Naive B cell (primary cell): ENCODE measurements at regions not wholly inside any gene's neighbourhood (a gene's known extent, or its start where the extent isn't known, plus 50 kb on each side); places are given as distances from the start of the nearest gene placed in this dataset.

Experiments
- ATAC-seq, 2 donors: fragments of 150-1000 bp; cut with Tn5 transposase; 2 replicates each; pipeline ENCODE4 v1.10.0; 2021; ENCODE audit warnings: low read depth in 2 of 2, mild to moderate bottlenecking in 2 of 2, moderate library complexity in 2 of 2
- DNase-seq: peaks from one replicate; pipeline ENCODE4 v3.0.0; 2022
- H3K27ac Mint-ChIP-seq, 6 donors: one replicate each; pipeline ENCODE4 v1.8.0; 2020 to 2022; ENCODE audit warnings: mild to moderate bottlenecking in 6 of 6, mixed read lengths in 6 of 6, moderate library complexity in 5 of 6, inconsistent platforms in 2 of 6
- H3K27me3 Mint-ChIP-seq, 3 donors: one replicate each; pipeline ENCODE4 v1.8.0; 2021 to 2022; ENCODE audit warnings: mixed read lengths in 3 of 3, mild to moderate bottlenecking in 1 of 3
- H3K36me3 Mint-ChIP-seq, 2 donors: one replicate each; pipeline ENCODE4 v1.8.0; 2020 to 2022; ENCODE audit warnings: mixed read lengths in 2 of 2, inconsistent platforms in 1 of 2, mild to moderate bottlenecking in 1 of 2
- H3K4me1 Mint-ChIP-seq, 3 donors: one replicate each; pipeline ENCODE4 v1.8.0; 2020 to 2022; ENCODE audit warnings: mixed read lengths in 3 of 3, inconsistent platforms in 1 of 3, mild to moderate bottlenecking in 1 of 3, moderate library complexity in 1 of 3
- H3K4me3 Mint-ChIP-seq, 8 donors: one replicate each; pipeline ENCODE4 v1.8.0; 2020 to 2022; ENCODE audit warnings: mild to moderate bottlenecking in 8 of 8, mixed read lengths in 8 of 8, moderate library complexity in 8 of 8, inconsistent platforms in 2 of 8
- H3K9me3 Mint-ChIP-seq, 7 donors: one replicate each; pipeline ENCODE4 v1.8.0; 2020 to 2022; ENCODE audit warnings: mixed read lengths in 7 of 7, mild to moderate bottlenecking in 5 of 7, inconsistent platforms in 2 of 7, moderate library complexity in 1 of 7

DNA sequence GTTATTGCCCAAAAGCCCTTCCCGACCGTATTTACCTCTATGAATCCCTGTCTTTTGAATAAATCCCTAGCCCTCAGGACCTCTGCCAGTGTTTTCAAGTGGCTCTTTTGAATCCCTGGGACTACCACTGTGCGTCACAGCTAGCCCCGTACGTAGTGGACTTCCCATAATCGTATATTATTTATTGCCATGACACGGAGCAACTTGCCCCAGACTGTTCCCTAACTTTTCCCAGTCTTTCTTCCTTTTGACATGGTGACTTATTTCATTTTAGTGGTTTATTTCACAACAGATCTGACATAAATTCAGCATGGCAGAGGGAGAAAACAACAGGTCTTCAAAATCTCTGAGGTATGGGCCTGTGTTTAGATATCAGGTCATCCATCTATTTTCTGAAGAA is 318.6 kb upstream of the KLF6 start:
- Mint-ChIP-seq H3K36me3 (no peaks in the 10 kb centered on the region), H3K27ac (no peak overlapping the region), H3K4me1 (peaks cover 5 to 14% (median 7%) of the 10 kb centered on the region in 3 donors), H3K27me3 (no peaks in the 10 kb centered on the region), H3K4me3 (no peak overlapping the region), H3K9me3 (peaks cover 0 to 2% (median 0%) of the 10 kb centered on the region in 7 donors)
- ATAC-seq (no peak), DNase-seq (no peak)

DNA sequence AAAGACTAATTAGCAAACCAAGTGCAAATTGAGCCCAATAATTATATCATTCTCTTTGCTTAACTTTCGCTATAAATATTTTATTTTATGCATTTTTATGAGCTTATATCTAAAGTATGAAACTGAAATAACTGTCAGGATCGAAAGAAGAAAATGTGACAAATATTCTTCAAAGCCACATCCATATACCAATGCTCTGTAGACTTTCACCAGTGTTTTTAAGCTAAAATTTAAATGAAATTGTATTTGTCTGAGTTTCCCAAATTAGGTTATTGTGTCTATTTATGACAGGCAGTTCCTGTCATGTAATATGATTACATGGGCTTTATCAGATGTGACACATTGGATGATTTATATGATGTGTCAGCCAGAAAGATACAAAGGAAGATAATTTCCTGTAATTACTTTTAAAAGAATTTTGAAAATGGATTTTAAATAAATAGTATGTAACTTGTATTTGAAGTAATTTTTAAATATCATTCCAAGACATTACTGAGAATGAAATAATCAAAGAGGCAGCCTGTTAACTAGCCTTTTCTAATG is 317.9 kb upstream of the KLF6 start:
- Mint-ChIP-seq H3K4me1 (peaks cover 2 to 8% (median 3%) of the 10 kb centered on the region in 3 donors), H3K36me3 (no peaks in the 10 kb centered on the region), H3K4me3 (no peak overlapping the region), H3K27me3 (no peaks in the 10 kb centered on the region), H3K9me3 (peaks cover 0 to 2% (median 0%) of the 10 kb centered on the region in 7 donors), H3K27ac (no peak overlapping the region)
- DNase-seq (no peak), ATAC-seq (no peak)

DNA sequence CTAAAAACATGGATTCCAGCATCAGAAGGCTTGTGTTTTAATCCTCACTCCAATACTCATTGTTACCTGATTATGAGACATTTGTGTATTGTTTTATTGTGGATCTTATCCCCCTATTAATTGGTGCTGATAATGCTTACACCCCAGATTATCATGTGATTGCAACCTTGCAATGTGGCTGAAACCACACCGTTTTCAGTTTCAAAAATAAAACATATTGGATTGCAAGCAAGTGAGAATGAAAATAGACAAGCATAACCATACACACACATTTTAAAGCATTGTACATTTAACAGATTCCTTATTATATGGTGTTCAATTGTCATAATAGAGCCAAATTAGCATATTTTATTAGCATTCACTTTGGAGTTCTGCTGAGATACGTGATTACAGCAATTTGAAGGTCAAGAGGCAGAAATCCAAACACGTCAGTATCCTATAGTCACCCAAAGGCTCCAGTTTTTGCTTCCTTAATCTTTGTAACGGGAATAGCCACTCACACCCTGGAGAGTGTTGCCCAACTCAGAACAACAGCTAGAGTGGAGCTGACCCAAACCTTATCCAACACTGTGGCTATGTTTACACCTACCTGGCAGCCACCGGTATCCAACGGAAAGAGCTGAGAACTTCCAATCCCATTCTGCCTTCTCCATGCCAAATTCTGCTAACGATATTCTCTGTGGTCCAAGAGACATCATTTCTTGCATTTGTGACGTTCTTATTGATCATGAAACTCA is 317.1 kb upstream of the KLF6 start:
- DNase-seq (no peak), ATAC-seq (no peak)
- Mint-ChIP-seq H3K9me3 (no peaks in the 10 kb centered on the region), H3K4me1 (peaks cover 0 to under 1% (median 0%) of the 10 kb centered on the region in 3 donors), H3K36me3 (no peaks in the 10 kb centered on the region), H3K27me3 (no peaks in the 10 kb centered on the region), H3K27ac (no peak overlapping the region), H3K4me3 (no peak overlapping the region)

DNA sequence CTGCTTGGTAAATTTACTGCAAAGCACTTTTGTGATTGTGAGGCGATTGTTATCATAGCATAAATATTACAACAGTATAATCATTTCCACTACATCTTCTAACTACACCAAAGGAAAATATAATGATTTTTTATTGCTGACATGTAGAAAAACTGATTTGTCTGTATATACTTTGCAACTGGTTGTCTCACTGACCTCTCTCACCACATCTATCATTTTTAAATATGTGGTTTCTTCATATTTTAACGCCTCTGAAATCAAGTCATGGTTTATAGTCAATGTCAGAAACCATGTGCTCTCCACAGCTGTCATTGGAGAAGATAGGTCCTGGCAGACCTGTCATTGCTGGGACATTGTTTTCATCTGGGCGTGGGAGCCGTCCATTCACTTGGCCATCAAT is 315.4 kb upstream of the KLF6 start:
- H3K27ac Mint-ChIP-seq: no peak overlapping the region
- H3K4me3 Mint-ChIP-seq: no peak overlapping the region
- H3K4me1 Mint-ChIP-seq: no peaks in the 10 kb centered on the region
- H3K36me3 Mint-ChIP-seq: no peaks in the 10 kb centered on the region
- DNase-seq (no peak), ATAC-seq (no peak)
- no peaks in the 10 kb centered on the region for H3K27me3 Mint-ChIP-seq
- no peaks in the 10 kb centered on the region for H3K9me3 Mint-ChIP-seq

DNA sequence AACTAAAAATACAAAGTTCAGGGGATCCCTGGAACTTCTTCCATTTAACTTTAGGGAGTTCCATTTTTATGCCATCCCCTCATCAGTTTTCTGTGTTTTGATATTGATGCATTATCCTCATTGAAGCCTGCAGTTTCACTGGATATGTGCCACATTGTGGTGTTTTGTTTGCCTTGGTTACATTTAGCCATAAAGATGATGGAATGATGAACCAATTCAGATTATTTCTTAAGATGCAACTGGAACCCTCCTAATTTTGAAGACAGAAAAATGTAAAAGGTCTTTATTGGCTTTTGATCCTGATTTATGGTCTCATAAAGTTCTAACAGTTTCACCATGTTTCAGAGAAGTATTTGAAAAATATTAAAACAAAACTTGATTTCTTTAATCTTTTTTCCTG is 314.2 kb upstream of the KLF6 start:
- DNase-seq: no peak
- Mint-ChIP-seq H3K27ac (no peak overlapping the region), H3K4me1 (no peaks in the 10 kb centered on the region), H3K4me3 (no peak overlapping the region), H3K27me3 (no peaks in the 10 kb centered on the region), H3K9me3 (no peaks in the 10 kb centered on the region), H3K36me3 (no peaks in the 10 kb centered on the region)
- ATAC-seq: no peak

DNA sequence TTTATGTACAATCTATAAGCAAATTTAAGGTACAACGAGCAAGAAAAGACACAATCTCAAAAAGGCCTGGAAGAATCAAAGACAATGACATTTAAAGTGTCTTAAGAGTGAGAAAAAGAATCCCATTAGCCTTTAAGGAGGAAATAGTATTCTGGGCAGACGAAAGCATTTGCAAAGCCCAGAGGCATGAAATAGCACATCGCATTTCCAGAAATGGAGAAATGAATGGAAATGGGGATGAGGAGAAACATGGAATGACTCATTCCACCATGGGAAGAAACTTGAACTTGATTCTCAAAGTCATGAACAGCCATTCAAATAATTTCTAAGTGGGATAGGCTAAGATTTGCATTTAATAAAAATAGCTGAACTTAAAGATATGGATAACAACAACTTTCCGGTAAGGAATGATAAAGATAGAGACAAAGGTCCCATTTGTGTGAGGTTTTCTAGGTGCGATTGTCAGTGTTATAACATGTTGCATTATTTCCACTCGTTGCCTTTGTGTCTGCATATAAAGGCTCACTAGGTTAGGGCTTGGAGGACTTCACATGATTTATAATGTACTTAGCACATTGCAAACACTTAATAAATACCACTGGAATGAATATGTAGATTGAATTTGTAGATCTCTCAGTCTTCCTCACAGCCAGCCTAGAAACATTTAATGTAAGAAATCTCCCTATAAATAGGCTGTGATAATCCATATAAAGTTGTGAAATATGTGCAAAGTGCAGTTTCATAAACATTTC is 310.3 kb upstream of the KLF6 start:
- H3K4me1 Mint-ChIP-seq: no peaks in the 10 kb centered on the region
- no peaks in the 10 kb centered on the region for H3K27me3 Mint-ChIP-seq
- DNase-seq (no peak), ATAC-seq (no peak)
- H3K9me3 Mint-ChIP-seq: no peaks in the 10 kb centered on the region
- H3K4me3 Mint-ChIP-seq: no peak overlapping the region
- no peak overlapping the region for H3K27ac Mint-ChIP-seq
- no peaks in the 10 kb centered on the region for H3K36me3 Mint-ChIP-seq

DNA sequence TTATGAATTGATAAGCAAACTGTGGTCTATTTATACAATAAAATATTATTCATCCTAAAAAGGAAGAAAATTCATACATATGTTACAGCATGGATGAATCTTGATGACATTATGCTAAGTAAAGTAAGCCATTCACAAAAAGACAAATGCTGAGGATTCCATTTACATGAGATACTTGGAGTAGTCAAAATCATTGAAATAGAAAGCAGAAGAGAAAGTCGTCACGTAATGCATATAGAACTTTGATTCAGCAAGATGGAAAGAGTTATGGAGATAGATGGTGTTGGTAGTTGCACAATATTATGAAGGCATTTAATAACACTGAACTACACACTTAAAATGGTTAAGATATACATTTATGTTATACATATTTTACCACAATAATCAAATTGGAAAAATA is 309.7 kb upstream of the KLF6 start:
- H3K4me3 Mint-ChIP-seq: no peak overlapping the region
- DNase-seq (no peak), ATAC-seq (no peak)
- no peaks in the 10 kb centered on the region for H3K9me3 Mint-ChIP-seq
- H3K4me1 Mint-ChIP-seq: no peaks in the 10 kb centered on the region
- no peaks in the 10 kb centered on the region for H3K36me3 Mint-ChIP-seq
- no peak overlapping the region for H3K27ac Mint-ChIP-seq
- no peaks in the 10 kb centered on the region for H3K27me3 Mint-ChIP-seq

DNA sequence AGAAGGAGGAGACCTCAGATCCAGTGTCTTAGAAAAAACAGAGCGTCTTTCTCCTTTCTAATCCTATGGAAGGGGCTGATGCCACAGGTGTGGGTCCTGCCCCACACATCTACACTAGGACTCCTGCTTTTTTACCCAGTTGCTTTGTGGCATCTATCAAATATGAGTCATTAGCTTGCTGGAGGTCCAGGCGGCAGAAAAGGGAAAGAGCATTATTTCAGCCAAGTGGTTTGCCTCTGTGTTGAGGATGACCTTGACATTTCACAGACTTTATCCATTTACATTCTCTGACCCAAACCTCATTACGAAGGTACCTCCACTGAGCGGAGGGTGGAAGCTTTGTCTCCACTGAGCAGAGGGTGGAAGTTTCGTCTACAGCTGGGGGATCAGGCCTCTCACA is 308.4 kb upstream of the KLF6 start:
- H3K27ac Mint-ChIP-seq: peak overlapping the region in 1 of 6 donors; percentile 69
- no peak for ATAC-seq
- no peaks in the 10 kb centered on the region for H3K27me3 Mint-ChIP-seq
- H3K9me3 Mint-ChIP-seq: no peaks in the 10 kb centered on the region
- no peaks in the 10 kb centered on the region for H3K4me1 Mint-ChIP-seq
- DNase-seq: no peak
- H3K36me3 Mint-ChIP-seq: no peaks in the 10 kb centered on the region
- H3K4me3 Mint-ChIP-seq: no peak overlapping the region

DNA sequence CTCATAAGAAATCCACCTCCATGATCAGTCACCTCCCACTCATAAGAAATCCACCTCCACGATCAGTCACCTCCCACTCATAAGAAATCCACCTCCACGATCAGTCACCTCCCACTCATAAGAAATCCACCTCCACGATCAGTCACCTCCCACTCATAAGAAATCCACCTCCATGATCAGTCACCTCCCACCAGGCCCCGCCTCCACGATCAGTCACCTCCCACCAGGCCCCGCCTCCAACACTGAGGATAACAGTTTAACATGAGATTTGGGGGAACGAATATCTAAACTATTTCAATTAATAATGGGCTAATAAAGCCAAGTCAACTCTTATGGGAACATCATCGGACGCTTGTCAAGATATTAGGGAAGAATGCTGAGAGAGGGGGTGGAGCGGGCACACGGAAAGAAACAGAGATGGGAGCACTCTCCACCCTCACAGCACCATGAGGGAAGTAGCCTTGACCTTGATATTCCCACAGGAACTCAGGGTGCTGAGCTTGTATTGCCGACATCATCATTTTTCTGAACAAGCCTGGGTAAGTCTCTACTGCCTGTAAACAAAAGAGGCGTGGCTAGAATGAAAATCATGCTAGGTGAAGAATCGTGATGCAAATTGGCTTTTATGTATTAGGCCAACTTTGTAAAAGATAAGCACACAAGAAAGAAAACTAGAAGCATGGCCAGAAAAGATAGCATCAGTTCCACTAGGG is 303.5 kb upstream of the KLF6 start:
- no peak overlapping the region for H3K4me3 Mint-ChIP-seq
- H3K9me3 Mint-ChIP-seq: no peaks in the 10 kb centered on the region
- no peak overlapping the region for H3K27ac Mint-ChIP-seq
- no peak for DNase-seq
- H3K36me3 Mint-ChIP-seq: no peaks in the 10 kb centered on the region
- peaks cover 0 to 10% (median 0%) of the 10 kb centered on the region in 3 donors for H3K27me3 Mint-ChIP-seq
- no peaks in the 10 kb centered on the region for H3K4me1 Mint-ChIP-seq
- no peak for ATAC-seq

DNA sequence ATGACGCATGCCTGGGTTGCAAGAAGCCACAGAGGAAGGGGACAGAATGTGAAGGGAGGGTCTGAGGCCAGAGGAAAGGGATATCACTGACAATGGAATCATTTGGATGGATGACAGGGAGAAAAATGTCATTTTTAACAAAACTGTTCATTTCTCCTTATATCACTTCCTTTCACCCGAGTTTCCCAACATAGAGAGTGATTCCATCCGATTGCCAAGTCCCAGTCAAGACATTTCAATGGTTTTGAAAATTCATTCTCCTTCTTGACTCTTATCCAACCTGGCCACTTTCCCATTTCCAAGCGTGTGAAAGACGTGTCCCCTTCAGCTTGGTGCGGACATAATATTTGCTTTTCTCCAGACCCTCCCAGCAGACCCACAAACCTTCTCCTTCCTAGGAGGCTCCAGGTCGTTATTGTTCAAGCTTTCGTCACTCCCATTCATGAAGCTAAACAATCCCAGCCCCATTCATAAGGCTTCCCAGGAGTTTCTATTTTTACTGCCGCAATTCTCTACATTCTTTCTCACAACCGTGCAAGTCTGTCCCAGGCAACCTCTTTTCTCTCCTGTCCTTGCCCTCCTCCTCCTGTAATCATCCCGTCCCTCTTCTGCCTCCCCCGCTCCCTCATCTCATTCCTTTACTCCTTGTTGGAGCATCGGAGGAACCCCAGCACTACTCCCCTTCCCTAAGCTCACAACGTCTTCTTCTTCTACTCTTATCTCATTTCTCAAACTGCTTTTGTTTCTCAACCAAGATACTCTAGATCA is 301.3 kb upstream of the KLF6 start:
- Mint-ChIP-seq H3K4me1 (peaks cover 0 to 3% (median 0%) of the 10 kb centered on the region in 3 donors), H3K27ac (peak overlapping the region in 3 of 6 donors; percentile 1 to 76 (median 50)), H3K27me3 (peaks cover 0 to 10% (median 0%) of the 10 kb centered on the region in 3 donors), H3K4me3 (no peak overlapping the region), H3K9me3 (no peaks in the 10 kb centered on the region), H3K36me3 (no peaks in the 10 kb centered on the region)
- no peak for DNase-seq
- no peak for ATAC-seq

DNA sequence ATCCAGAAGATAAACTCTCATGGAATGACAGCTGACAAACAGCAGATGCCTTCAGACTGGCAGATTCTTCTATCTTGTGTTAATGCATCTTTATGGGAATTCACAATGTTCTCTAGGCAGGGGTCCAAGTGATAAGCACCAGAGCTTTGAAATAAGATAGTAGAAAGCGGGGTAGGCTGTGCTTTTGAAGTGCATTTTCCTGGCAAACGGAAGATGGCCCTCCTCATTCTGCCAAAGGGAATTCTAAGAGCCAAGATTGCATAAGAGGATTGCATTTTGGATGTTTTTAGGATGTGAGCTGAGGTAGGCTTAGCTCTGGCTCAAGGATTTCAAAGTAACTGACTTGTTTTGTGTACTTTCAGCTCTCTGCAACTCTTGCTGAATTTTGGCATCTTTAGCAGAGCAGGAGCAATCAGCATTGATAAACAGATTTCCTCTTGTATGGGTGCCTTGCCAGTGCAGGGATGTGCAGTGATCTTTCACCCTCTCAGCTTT is 298.5 kb upstream of the KLF6 start:
- H3K27me3 Mint-ChIP-seq: peaks cover 0 to 10% (median 0%) of the 10 kb centered on the region in 3 donors
- no peaks in the 10 kb centered on the region for H3K9me3 Mint-ChIP-seq
- H3K27ac Mint-ChIP-seq: no peak overlapping the region
- DNase-seq (no peak), ATAC-seq (no peak)
- no peak overlapping the region for H3K4me3 Mint-ChIP-seq
- no peaks in the 10 kb centered on the region for H3K36me3 Mint-ChIP-seq
- H3K4me1 Mint-ChIP-seq: peaks cover 13 to 18% (median 17%) of the 10 kb centered on the region in 3 donors

DNA sequence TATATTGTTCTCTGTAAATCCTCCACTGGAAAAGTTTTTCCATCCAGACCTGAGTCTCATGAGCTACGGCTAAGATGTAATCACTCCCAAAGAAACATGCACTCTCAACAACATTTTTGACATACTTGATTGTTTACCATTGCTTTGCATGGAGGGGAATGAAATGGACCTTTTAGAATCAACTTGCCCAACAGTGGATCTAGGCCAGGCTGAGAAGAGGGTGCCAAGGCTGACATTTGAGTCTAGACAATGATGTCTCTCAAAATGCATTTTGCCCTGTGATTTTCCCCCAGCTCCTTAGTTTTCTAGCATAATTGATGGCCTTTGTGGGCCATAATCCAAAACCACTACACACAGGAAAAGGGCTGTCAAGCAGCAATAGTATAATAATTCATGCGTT is 297.9 kb upstream of the KLF6 start:
- Mint-ChIP-seq H3K36me3 (no peaks in the 10 kb centered on the region), H3K9me3 (no peaks in the 10 kb centered on the region), H3K27me3 (peaks cover 0 to 10% (median 0%) of the 10 kb centered on the region in 3 donors), H3K27ac (no peak overlapping the region), H3K4me1 (peaks cover 13 to 18% (median 17%) of the 10 kb centered on the region in 3 donors), H3K4me3 (no peak overlapping the region)
- DNase-seq (no peak), ATAC-seq (no peak)

DNA sequence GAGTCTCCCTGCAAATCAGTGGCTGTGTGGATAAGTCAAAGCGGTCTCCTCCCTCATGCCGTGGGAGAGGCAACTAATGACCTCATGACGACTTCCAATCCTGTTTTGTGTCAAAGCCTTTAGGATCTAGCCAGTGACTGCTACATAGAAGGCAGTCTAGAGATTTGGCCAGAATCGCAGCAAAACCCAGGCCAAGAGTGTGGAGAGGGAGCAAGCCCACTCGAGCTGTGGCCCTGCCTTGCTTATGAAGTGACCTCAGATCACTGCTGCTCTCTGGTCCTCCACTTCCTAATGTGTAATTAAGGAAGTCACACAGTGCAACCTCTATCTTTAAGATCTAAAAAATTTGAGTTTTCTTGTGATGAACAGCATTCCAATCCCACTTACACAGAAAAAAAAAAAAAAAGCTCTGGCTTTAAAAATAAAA is 296.7 kb upstream of the KLF6 start:
- DNase-seq (no peak), ATAC-seq (no peak)
- Mint-ChIP-seq H3K27ac (peak overlapping the region in 1 of 6 donors; percentile 56), H3K9me3 (no peaks in the 10 kb centered on the region), H3K36me3 (no peaks in the 10 kb centered on the region), H3K4me1 (peaks cover 13 to 18% (median 17%) of the 10 kb centered on the region in 3 donors), H3K27me3 (peaks cover 0 to 6% (median 0%) of the 10 kb centered on the region in 3 donors), H3K4me3 (peak overlapping the region in 1 of 8 donors; percentile 17)
